Activated T-helper 1 cell treated with anti-CD3 and anti-CD28 coated beads, Interleukin-12 subunit alpha, Interleukin-12 subunit beta, Interleukin-2, Interleukin-4 antibody, amounts not matched to agents 30 ng/mL and 10 ng/mL and 1 ng/mL, durations not matched to agents 14 hours and 24 hours and 36 hours (primary cell): ENCODE measurements at regions not wholly inside any gene's neighbourhood (a gene's known extent, or its start where the extent isn't known, plus 50 kb on each side); places are given as distances from the start of the nearest gene placed in this dataset.

Experiments used
- DNase-seq: peaks from one replicate; pipeline ENCODE4 v3.0.0; 2021; ENCODE audit warnings: low spot score
- H3K27ac Mint-ChIP-seq: one replicate; pipeline ENCODE4 v1.8.0; 2021; ENCODE audit warnings: mild to moderate bottlenecking, mixed read lengths
- H3K27me3 Mint-ChIP-seq: one replicate; pipeline ENCODE4 v1.8.0; 2022; ENCODE audit warnings: mild to moderate bottlenecking, moderate library complexity, mixed read lengths; ENCODE audit not compliant: insufficient read depth
- H3K36me3 Mint-ChIP-seq: one replicate; pipeline ENCODE4 v1.8.0; 2021; ENCODE audit warnings: low read depth, mixed read lengths
- H3K4me1 Mint-ChIP-seq: one replicate; pipeline ENCODE4 v1.8.0; 2021; ENCODE audit warnings: low read depth, mixed read lengths
- H3K4me3 Mint-ChIP-seq: one replicate; pipeline ENCODE4 v1.8.0; 2021; ENCODE audit warnings: mild to moderate bottlenecking, moderate library complexity, mixed read lengths
- H3K9me3 Mint-ChIP-seq: one replicate; pipeline ENCODE4 v1.8.0; 2021; ENCODE audit warnings: mixed read lengths
- intact Hi-C: fragments of 100-400 bp; cut with micrococcal nuclease; formaldehyde crosslinking; loops from one replicate; pipeline ENCODE4 v1.15.1; 2024

GRCh38 chr6:156654919-156655918 is 122.0 kb upstream of the ARID1B start:
- no peak for DNase-seq
- Mint-ChIP-seq H3K27ac (no peak overlapping the region), H3K4me1 (peaks cover 14% of the 10 kb centered on the region), H3K36me3 (no peaks in the 10 kb centered on the region), H3K27me3 (peaks cover 3% of the 10 kb centered on the region), H3K4me3 (no peak overlapping the region), H3K9me3 (no peaks in the 10 kb centered on the region)
- intact Hi-C loops = no loop called here

- DNase-seq = no peak
- no peak overlapping the region for H3K4me3 Mint-ChIP-seq
- intact Hi-C loops = no loop called here
- peaks cover 9% of the 10 kb centered on the region for H3K4me1 Mint-ChIP-seq
- H3K27me3 Mint-ChIP-seq = peaks cover 12% of the 10 kb centered on the region
- H3K27ac Mint-ChIP-seq = no peak overlapping the region
- H3K9me3 Mint-ChIP-seq = no peaks in the 10 kb centered on the region
- no peaks in the 10 kb centered on the region for H3K36me3 Mint-ChIP-seq
These were observed 124.9 kb upstream of the ARID1B start for GRCh38 chr6:156652231-156652750.

- H3K27me3 Mint-ChIP-seq = peaks cover 17% of the 10 kb centered on the region
- H3K36me3 Mint-ChIP-seq = no peaks in the 10 kb centered on the region
- intact Hi-C loops = no loop called here
- H3K4me1 Mint-ChIP-seq = peaks cover 11% of the 10 kb centered on the region
- H3K4me3 Mint-ChIP-seq = no peak overlapping the region
- no peaks in the 10 kb centered on the region for H3K9me3 Mint-ChIP-seq
- DNase-seq = no peak
- no peak overlapping the region for H3K27ac Mint-ChIP-seq
These were observed 125.7 kb upstream of the ARID1B start for GRCh38 chr6:156651486-156651885.

- Mint-ChIP-seq H3K27me3 (peaks cover 20% of the 10 kb centered on the region), H3K9me3 (no peaks in the 10 kb centered on the region), H3K4me1 (peaks cover 11% of the 10 kb centered on the region), H3K36me3 (no peaks in the 10 kb centered on the region), H3K4me3 (no peak overlapping the region), H3K27ac (no peak overlapping the region)
- intact Hi-C loops = no loop called here
- no peak for DNase-seq
These were observed 126.2 kb upstream of the ARID1B start for GRCh38 chr6:156650896-156651390.

- no peaks in the 10 kb centered on the region for H3K9me3 Mint-ChIP-seq
- H3K4me1 Mint-ChIP-seq = peaks cover 11% of the 10 kb centered on the region
- peaks cover 27% of the 10 kb centered on the region for H3K27me3 Mint-ChIP-seq
- DNase-seq = no peak
- H3K4me3 Mint-ChIP-seq = no peak overlapping the region
- H3K36me3 Mint-ChIP-seq = no peaks in the 10 kb centered on the region
- no peak overlapping the region for H3K27ac Mint-ChIP-seq
- intact Hi-C loops = no loop called here
These were observed 128.6 kb upstream of the ARID1B start for GRCh38 chr6:156648616-156649015.

GRCh38 chr6:156647991-156648390 is 129.2 kb upstream of the ARID1B start:
- no peaks in the 10 kb centered on the region for H3K9me3 Mint-ChIP-seq
- DNase-seq = no peak
- H3K36me3 Mint-ChIP-seq = no peaks in the 10 kb centered on the region
- intact Hi-C loops = no loop called here
- peaks cover 11% of the 10 kb centered on the region for H3K4me1 Mint-ChIP-seq
- H3K4me3 Mint-ChIP-seq = no peak overlapping the region
- H3K27ac Mint-ChIP-seq = no peak overlapping the region
- H3K27me3 Mint-ChIP-seq = peaks cover 27% of the 10 kb centered on the region

- H3K4me3 Mint-ChIP-seq = no peak overlapping the region
- H3K27me3 Mint-ChIP-seq = peaks cover 24% of the 10 kb centered on the region
- no peaks in the 10 kb centered on the region for H3K36me3 Mint-ChIP-seq
- no peaks in the 10 kb centered on the region for H3K9me3 Mint-ChIP-seq
- no peak for DNase-seq
- peaks cover 11% of the 10 kb centered on the region for H3K4me1 Mint-ChIP-seq
- intact Hi-C loops = no loop called here
- no peak overlapping the region for H3K27ac Mint-ChIP-seq
These were observed 129.9 kb upstream of the ARID1B start for GRCh38 chr6:156647140-156647784.

GRCh38 chr6:156646496-156646895 is 130.7 kb upstream of the ARID1B start:
- Mint-ChIP-seq H3K4me1 (peaks cover 11% of the 10 kb centered on the region), H3K27me3 (peaks cover 24% of the 10 kb centered on the region), H3K9me3 (no peaks in the 10 kb centered on the region), H3K4me3 (no peak overlapping the region), H3K27ac (no peak overlapping the region), H3K36me3 (no peaks in the 10 kb centered on the region)
- DNase-seq = no peak
- intact Hi-C loops = no loop called here

- Mint-ChIP-seq H3K4me1 (peaks cover 11% of the 10 kb centered on the region), H3K36me3 (no peaks in the 10 kb centered on the region), H3K27me3 (peaks cover 24% of the 10 kb centered on the region), H3K4me3 (no peak overlapping the region), H3K27ac (no peak overlapping the region), H3K9me3 (no peaks in the 10 kb centered on the region)
- DNase-seq = no peak
- intact Hi-C loops = no loop called here
These were observed 132.1 kb upstream of the ARID1B start for GRCh38 chr6:156645097-156645496.

GRCh38 chr6:156639009-156639721 is 138.0 kb upstream of the ARID1B start:
- Mint-ChIP-seq H3K4me1 (peaks cover 14% of the 10 kb centered on the region), H3K9me3 (no peaks in the 10 kb centered on the region), H3K27ac (no peak overlapping the region), H3K27me3 (peaks cover 2% of the 10 kb centered on the region), H3K4me3 (no peak overlapping the region), H3K36me3 (no peaks in the 10 kb centered on the region)
- DNase-seq = no peak
- intact Hi-C loops = no loop called here

GRCh38 chr6:156638581-156638980 is 138.6 kb upstream of the ARID1B start:
- Mint-ChIP-seq H3K9me3 (no peaks in the 10 kb centered on the region), H3K27me3 (no peaks in the 10 kb centered on the region), H3K36me3 (no peaks in the 10 kb centered on the region), H3K4me1 (peaks cover 18% of the 10 kb centered on the region), H3K4me3 (no peak overlapping the region), H3K27ac (no peak overlapping the region)
- DNase-seq = no peak
- intact Hi-C loops = no loop called here

- Mint-ChIP-seq H3K27ac (no peak overlapping the region), H3K36me3 (no peaks in the 10 kb centered on the region), H3K27me3 (no peaks in the 10 kb centered on the region), H3K4me3 (no peak overlapping the region), H3K4me1 (peaks cover 18% of the 10 kb centered on the region), H3K9me3 (no peaks in the 10 kb centered on the region)
- DNase-seq = no peak
- intact Hi-C loops = no loop called here
These were observed 142.2 kb upstream of the ARID1B start for GRCh38 chr6:156634951-156635371.
